ENCODE measurements at regions not wholly inside any gene's neighbourhood (a gene's known extent, or its start where the extent isn't known, plus 50 kb on each side); places are given as distances from the start of the nearest gene placed in this dataset.

DNA sequence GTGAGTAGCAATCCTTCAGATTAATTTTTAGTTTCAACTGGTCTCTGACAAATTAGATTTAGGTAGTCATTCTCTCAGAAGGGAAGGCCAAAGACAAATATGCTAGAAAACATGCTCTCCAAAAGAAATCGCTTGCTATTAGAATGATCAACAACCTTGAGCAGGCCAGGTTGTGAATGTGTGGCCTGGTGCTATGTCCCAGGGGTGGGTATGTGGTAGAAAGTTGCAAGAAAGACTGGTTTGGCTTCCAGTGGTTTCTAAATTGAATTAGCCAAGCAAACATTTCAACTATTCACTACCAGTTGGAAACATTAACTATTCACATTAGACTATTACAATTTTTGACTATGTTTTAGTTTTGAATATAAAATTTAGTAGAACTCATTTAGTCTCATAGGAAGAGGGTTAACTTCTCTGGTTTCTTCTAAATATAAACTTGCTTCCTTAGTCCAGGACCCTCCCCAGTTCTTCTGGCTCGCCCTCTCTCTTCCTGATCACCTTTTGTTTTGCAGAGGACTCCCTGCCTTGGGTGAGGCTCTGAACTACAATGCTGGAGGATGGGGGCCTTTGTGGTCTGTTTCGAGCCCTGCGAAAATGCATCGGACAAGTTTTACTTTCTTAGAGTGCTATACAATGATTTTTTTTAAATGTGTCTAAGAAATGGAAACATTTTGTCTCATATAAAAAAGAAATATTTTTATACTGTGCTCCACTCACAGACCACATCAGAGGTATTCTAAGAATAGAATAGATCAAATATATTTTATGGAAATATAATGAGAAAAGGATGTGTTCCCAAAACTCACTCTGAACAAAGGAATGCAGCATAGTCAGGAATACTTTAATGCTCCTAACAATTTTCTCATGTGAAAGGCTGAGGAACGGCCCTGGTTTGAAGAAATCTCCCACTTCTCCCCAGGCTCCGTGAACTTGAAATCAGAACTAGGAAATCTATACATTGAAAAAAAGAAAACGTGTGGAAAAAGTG, 375.0 kb upstream of the ZEB2 start:
- TF ChIP-seq, protein P1, sequence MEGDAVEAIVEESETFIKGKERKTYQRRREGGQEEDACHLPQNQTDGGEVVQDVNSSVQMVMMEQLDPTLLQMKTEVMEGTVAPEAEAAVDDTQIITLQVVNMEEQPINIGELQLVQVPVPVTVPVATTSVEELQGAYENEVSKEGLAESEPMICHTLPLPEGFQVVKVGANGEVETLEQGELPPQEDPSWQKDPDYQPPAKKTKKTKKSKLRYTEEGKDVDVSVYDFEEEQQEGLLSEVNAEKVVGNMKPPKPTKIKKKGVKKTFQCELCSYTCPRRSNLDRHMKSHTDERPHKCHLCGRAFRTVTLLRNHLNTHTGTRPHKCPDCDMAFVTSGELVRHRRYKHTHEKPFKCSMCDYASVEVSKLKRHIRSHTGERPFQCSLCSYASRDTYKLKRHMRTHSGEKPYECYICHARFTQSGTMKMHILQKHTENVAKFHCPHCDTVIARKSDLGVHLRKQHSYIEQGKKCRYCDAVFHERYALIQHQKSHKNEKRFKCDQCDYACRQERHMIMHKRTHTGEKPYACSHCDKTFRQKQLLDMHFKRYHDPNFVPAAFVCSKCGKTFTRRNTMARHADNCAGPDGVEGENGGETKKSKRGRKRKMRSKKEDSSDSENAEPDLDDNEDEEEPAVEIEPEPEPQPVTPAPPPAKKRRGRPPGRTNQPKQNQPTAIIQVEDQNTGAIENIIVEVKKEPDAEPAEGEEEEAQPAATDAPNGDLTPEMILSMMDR (IDR thresholded peaks at IDR 0.05), result no peak
- H3K4me3 ChIP-seq (ENCODE audit: low read depth, low read length), result no peak overlapping the region
- H3K9me3 ChIP-seq (ENCODE audit: control insufficient read depth, low read length), result no peaks in the 10 kb centered on the region
- no peaks in the 10 kb centered on the region for H3K4me1 ChIP-seq
- H3K9ac ChIP-seq, result no peak overlapping the region
- no peak overlapping the region for H3K27ac ChIP-seq
- no peak overlapping the region for H2AFZ ChIP-seq
- no peaks in the 10 kb centered on the region for H3K36me3 ChIP-seq (ENCODE audit: control insufficient read depth, insufficient read depth, low read length)
- no peaks in the 10 kb centered on the region for H3K79me2 ChIP-seq
- no peaks in the 10 kb centered on the region for H3K27me3 ChIP-seq (ENCODE audit: control insufficient read depth, insufficient read depth, low read length)
- H3K4me2 ChIP-seq (ENCODE audit: low read length), result no peak overlapping the region

DNA sequence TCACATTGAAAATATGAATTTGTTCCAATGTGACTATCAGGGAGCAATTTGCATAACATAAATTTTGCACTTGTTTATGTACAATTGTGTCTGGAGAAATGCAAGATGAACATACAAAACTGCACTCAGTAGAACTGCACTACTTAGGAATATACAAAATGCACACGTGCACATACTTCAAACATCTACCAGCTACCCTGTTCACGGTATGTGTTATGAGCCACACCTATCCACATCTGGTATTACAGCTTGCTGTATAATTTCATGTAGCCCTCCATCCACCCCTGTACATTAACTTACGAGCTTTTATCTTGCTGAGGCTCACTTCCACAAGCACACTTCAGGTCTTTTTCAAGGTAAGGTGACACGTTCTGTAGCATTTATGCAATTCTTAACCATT, 373.5 kb upstream of the ZEB2 start:
- Histone ChIP-seq H3K9ac (no peak overlapping the region), H3K9me3 (ENCODE audit: control insufficient read depth, low read length) (no peaks in the 10 kb centered on the region), H3K36me3 (ENCODE audit: control insufficient read depth, insufficient read depth, low read length) (no peaks in the 10 kb centered on the region), H3K27me3 (ENCODE audit: control insufficient read depth, insufficient read depth, low read length) (no peaks in the 10 kb centered on the region), H3K27ac (no peak overlapping the region), H3K4me2 (ENCODE audit: low read length) (no peak overlapping the region), H3K79me2 (no peaks in the 10 kb centered on the region), H3K4me3 (ENCODE audit: low read depth, low read length) (no peak overlapping the region), H3K4me1 (no peaks in the 10 kb centered on the region), H2AFZ (no peak overlapping the region)
- TF ChIP-seq, protein P1 (IDR thresholded peaks at IDR 0.05), result no peak

DNA sequence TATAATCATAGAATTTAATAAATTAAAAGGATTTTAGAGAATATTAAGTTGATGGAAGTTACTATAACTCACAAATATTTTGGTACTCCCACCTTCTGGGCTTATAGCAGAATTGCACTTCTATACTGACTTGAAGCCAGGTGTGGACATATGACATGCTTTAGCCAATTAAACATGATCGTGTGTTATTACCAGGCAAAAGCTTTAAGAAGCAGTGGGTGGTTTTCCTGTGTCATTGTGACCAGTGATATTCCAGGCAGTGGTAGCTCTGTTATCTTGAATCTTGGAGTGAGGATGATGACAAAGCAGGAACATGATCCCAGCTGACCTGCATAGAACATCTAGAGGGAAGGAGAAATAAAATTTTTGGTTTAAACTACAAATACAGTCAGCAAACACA, 370.9 kb upstream of the ZEB2 start:
- H3K27ac ChIP-seq, result no peak overlapping the region
- no peaks in the 10 kb centered on the region for H3K27me3 ChIP-seq (ENCODE audit: control insufficient read depth, insufficient read depth, low read length)
- no peak overlapping the region for H3K4me2 ChIP-seq (ENCODE audit: low read length)
- no peaks in the 10 kb centered on the region for H3K79me2 ChIP-seq
- H3K4me3 ChIP-seq (ENCODE audit: low read depth, low read length), result no peak overlapping the region
- H3K9me3 ChIP-seq (ENCODE audit: control insufficient read depth, low read length), result no peaks in the 10 kb centered on the region
- TF ChIP-seq, protein P1 (IDR thresholded peaks at IDR 0.05), result no peak
- H3K9ac ChIP-seq, result no peak overlapping the region
- H3K36me3 ChIP-seq (ENCODE audit: control insufficient read depth, insufficient read depth, low read length), result no peaks in the 10 kb centered on the region
- no peaks in the 10 kb centered on the region for H3K4me1 ChIP-seq
- H2AFZ ChIP-seq, result no peak overlapping the region

DNA sequence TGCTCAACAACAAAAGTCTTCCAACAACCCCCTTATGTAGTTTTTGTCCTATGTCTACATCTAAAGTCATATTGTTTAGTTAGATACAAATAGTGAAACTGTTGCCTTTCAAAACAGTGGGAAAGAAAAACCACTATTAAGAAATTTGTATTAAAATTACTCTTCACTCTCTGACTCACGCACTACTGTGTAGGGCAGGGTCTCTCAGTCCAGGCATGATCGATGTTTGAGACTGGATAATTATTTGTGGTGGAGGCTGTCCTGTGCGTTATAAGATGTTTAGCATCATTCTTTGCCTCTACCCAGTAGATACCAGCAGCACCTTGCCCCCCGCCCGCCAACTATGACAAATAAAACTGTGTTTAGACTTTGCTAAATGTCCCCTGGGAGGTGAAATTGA, 369.4 kb upstream of the ZEB2 start:
- Histone ChIP-seq H3K36me3 (ENCODE audit: control insufficient read depth, insufficient read depth, low read length) (no peaks in the 10 kb centered on the region), H3K9me3 (ENCODE audit: control insufficient read depth, low read length) (no peaks in the 10 kb centered on the region), H3K4me3 (ENCODE audit: low read depth, low read length) (no peak overlapping the region), H2AFZ (no peak overlapping the region), H3K4me2 (ENCODE audit: low read length) (no peak overlapping the region), H3K27ac (no peak overlapping the region), H3K79me2 (no peaks in the 10 kb centered on the region), H3K9ac (no peak overlapping the region), H3K27me3 (ENCODE audit: control insufficient read depth, insufficient read depth, low read length) (no peaks in the 10 kb centered on the region), H3K4me1 (no peaks in the 10 kb centered on the region)
- TF ChIP-seq, protein P1 (IDR thresholded peaks at IDR 0.05), result no peak

DNA sequence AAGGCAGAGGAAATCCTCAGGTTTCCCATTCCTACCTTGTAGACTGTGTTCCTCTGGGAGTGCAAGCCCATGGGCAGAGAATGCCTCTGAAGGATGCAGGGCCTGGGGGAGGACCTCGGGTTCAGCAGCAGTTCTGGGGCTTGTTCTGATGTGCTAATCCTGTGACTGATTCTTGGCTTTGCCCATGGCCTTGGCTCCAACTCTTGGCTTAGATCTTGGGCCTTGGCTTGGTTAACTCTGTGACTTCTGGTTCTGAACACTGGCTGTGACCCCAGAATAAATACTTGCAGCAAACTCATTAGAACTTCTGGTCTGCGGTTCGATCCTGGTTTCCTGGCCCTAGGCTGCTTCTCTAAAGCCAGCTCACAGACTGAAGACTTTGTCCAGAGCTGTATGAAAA, 366.9 kb upstream of the ZEB2 start:
- Histone ChIP-seq H3K9ac (no peak overlapping the region), H3K4me3 (ENCODE audit: low read depth, low read length) (no peak overlapping the region), H3K27me3 (ENCODE audit: control insufficient read depth, insufficient read depth, low read length) (no peaks in the 10 kb centered on the region), H3K9me3 (ENCODE audit: control insufficient read depth, low read length) (no peaks in the 10 kb centered on the region), H3K36me3 (ENCODE audit: control insufficient read depth, insufficient read depth, low read length) (no peaks in the 10 kb centered on the region), H3K4me2 (ENCODE audit: low read length) (no peak overlapping the region), H3K4me1 (no peaks in the 10 kb centered on the region), H3K79me2 (no peaks in the 10 kb centered on the region), H3K27ac (no peak overlapping the region), H2AFZ (no peak overlapping the region)
- TF ChIP-seq, protein P1 (IDR thresholded peaks at IDR 0.05), result no peak

Measured in parathyroid adenoma (tissue), 2 donors.